ENCODE measurements at regions not wholly inside any gene's neighbourhood (a gene's known extent, or its start where the extent isn't known, plus 50 kb on each side); places are given as distances from the start of the nearest gene placed in this dataset.

- no peaks in the 10 kb centered on the region for H3K79me2 ChIP-seq (ENCODE audit: insufficient read depth, low read length)
- TF ChIP-seq CTCF (IDR thresholded peaks at IDR 0.05; ENCODE audit: low read length) = no peak
- no peak for TF ChIP-seq EZH2 (IDR thresholded peaks at IDR 0.05; ENCODE audit: borderline replicate concordance, low read length)
- H3K27me3 ChIP-seq (ENCODE audit: insufficient read depth, low read length) = no peaks in the 10 kb centered on the region
- no peak overlapping the region for H3K4me3 ChIP-seq (ENCODE audit: low read depth, low read length, poor library complexity, severe bottlenecking)
- no peak overlapping the region for H3K27ac ChIP-seq (ENCODE audit: low read depth, low read length, poor library complexity, severe bottlenecking)
- H3K4me2 ChIP-seq (ENCODE audit: low read length) = no peak overlapping the region
- no peaks in the 10 kb centered on the region for H3K9me2 ChIP-seq (ENCODE audit: low read depth, low read length)
- no peaks in the 10 kb centered on the region for H4K20me1 ChIP-seq (ENCODE audit: insufficient read depth, low read length)
- H3K9ac ChIP-seq (ENCODE audit: low read length) = no peak overlapping the region
- H2AFZ ChIP-seq (ENCODE audit: low read length) = no peak overlapping the region
- H3F3A ChIP-seq (ENCODE audit: insufficient read depth, low read length) = no peaks in the 10 kb centered on the region
- no peaks in the 10 kb centered on the region for H3K4me1 ChIP-seq (ENCODE audit: insufficient read depth, low read length, severe bottlenecking)
- no peaks in the 10 kb centered on the region for H3K36me3 ChIP-seq (ENCODE audit: insufficient read depth, low read length)
- no peaks in the 10 kb centered on the region for H3K9me3 ChIP-seq (ENCODE audit: low read length)
Observed at GRCh38 chr5:164317676-164318075, 812.3 kb downstream of the MAT2B start.

DNA sequence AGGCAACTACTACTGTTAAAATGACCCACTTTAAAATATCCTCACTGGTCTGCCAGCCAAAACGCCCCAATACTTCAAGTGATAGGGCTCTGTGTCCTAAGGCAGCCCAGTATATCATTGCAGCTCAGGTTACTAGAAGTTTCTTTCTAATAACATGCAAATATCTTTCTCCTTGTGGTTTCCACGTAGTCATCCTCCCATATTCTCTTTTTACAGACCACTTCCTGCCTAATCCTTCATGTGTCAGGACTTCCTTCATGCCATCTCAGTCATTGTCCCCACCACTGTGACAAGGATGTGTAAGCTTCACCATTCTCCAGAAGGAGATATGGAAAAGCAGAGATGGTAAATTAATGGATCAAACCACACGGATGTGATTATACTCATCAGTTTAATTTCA lies 813.7 kb downstream of the MAT2B start:
- Histone ChIP-seq H3K4me1 (ENCODE audit: insufficient read depth, low read length, severe bottlenecking) (no peaks in the 10 kb centered on the region), H3K79me2 (ENCODE audit: insufficient read depth, low read length) (no peaks in the 10 kb centered on the region), H3K4me2 (ENCODE audit: low read length) (no peak overlapping the region), H4K20me1 (ENCODE audit: insufficient read depth, low read length) (no peaks in the 10 kb centered on the region), H3K27ac (ENCODE audit: low read depth, low read length, poor library complexity, severe bottlenecking) (no peak overlapping the region), H3K9ac (ENCODE audit: low read length) (no peak overlapping the region), H3F3A (ENCODE audit: insufficient read depth, low read length) (no peaks in the 10 kb centered on the region), H2AFZ (ENCODE audit: low read length) (no peak overlapping the region), H3K36me3 (ENCODE audit: insufficient read depth, low read length) (no peaks in the 10 kb centered on the region), H3K4me3 (ENCODE audit: low read depth, low read length, poor library complexity, severe bottlenecking) (no peak overlapping the region), H3K9me2 (ENCODE audit: low read depth, low read length) (no peaks in the 10 kb centered on the region), H3K9me3 (ENCODE audit: low read length) (no peaks in the 10 kb centered on the region), H3K27me3 (ENCODE audit: insufficient read depth, low read length) (no peaks in the 10 kb centered on the region)
- TF ChIP-seq CTCF (IDR thresholded peaks at IDR 0.05; ENCODE audit: low read length) (no peak), EZH2 (IDR thresholded peaks at IDR 0.05; ENCODE audit: borderline replicate concordance, low read length) (no peak)

GRCh38 chr5:164324239-164324638 lies 818.8 kb downstream of the MAT2B start:
- TF ChIP-seq EZH2 (IDR thresholded peaks at IDR 0.05; ENCODE audit: borderline replicate concordance, low read length) (no peak), CTCF (IDR thresholded peaks at IDR 0.05; ENCODE audit: low read length) (no peak)
- H3K79me2 ChIP-seq (ENCODE audit: insufficient read depth, low read length) = no peaks in the 10 kb centered on the region
- no peak overlapping the region for H2AFZ ChIP-seq (ENCODE audit: low read length)
- no peaks in the 10 kb centered on the region for H4K20me1 ChIP-seq (ENCODE audit: insufficient read depth, low read length)
- no peaks in the 10 kb centered on the region for H3K4me1 ChIP-seq (ENCODE audit: insufficient read depth, low read length, severe bottlenecking)
- no peaks in the 10 kb centered on the region for H3F3A ChIP-seq (ENCODE audit: insufficient read depth, low read length)
- no peaks in the 10 kb centered on the region for H3K36me3 ChIP-seq (ENCODE audit: insufficient read depth, low read length)
- no peaks in the 10 kb centered on the region for H3K27me3 ChIP-seq (ENCODE audit: insufficient read depth, low read length)
- H3K9me3 ChIP-seq (ENCODE audit: low read length) = no peaks in the 10 kb centered on the region
- H3K27ac ChIP-seq (ENCODE audit: low read depth, low read length, poor library complexity, severe bottlenecking) = no peak overlapping the region
- H3K9me2 ChIP-seq (ENCODE audit: low read depth, low read length) = no peaks in the 10 kb centered on the region
- no peak overlapping the region for H3K9ac ChIP-seq (ENCODE audit: low read length)
- H3K4me3 ChIP-seq (ENCODE audit: low read depth, low read length, poor library complexity, severe bottlenecking) = no peak overlapping the region
- H3K4me2 ChIP-seq (ENCODE audit: low read length) = no peak overlapping the region
